Fibroblast of pulmonary artery (primary cell): ENCODE measurements at regions not wholly inside any gene's neighbourhood (a gene's known extent, or its start where the extent isn't known, plus 50 kb on each side); places are given as distances from the start of the nearest gene placed in this dataset.

Experiments used
- DNase-seq: peaks from one replicate; pipeline ENCODE4 v3.0.0-alpha.2; 2010; ENCODE audit warnings: low read depth
- H3K4me3 ChIP-seq: replicated peaks from 2 replicates; pipeline ENCODE4 v1.5.1; 2011; ENCODE audit warnings: low read depth, mild to moderate bottlenecking, control low read depth, low read length, moderate library complexity
- TF ChIP-seq, protein P1 (sequence below): IDR thresholded peaks from 2 replicates; pipeline ENCODE4 v1.5.1; 2011; ENCODE audit warnings: mild to moderate bottlenecking, control low read depth, low read length, inconsistent platforms; ENCODE audit errors: missing control alignments

DNA sequence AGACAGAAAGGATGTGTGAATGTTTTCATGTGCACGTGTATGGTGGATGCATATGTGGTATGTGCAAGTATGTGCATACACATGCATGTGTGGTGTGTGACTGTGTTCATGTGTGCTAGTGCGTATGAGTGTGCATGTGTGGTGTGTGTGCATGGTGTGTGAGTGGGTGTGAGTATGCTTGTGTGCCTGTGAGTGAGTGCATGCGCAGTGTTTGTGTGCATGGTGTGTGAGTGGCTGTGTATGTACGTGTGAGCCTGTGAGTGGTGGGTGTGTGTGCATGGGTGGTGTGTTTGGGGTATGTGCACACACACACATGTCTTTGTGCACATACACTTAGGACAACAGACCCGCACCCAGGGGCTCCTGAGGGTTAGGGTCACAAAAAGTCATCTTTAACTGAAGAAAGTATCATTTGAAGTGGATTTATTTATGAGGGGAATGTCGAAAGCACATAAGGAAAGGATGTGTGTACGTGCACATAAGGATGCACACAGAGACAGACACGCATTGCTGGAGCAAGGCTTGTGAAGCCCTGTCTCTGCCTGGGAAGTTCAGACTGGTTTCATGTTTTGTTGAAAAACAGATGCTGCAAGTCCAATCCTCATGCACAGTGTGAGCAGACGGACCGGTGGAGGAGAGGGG is 237.0 kb downstream of the SYK start:
- DNase-seq: no peak

GRCh38 chr9:91039125-91039834 is 237.7 kb downstream of the SYK start:
- TF ChIP-seq, protein P1, sequence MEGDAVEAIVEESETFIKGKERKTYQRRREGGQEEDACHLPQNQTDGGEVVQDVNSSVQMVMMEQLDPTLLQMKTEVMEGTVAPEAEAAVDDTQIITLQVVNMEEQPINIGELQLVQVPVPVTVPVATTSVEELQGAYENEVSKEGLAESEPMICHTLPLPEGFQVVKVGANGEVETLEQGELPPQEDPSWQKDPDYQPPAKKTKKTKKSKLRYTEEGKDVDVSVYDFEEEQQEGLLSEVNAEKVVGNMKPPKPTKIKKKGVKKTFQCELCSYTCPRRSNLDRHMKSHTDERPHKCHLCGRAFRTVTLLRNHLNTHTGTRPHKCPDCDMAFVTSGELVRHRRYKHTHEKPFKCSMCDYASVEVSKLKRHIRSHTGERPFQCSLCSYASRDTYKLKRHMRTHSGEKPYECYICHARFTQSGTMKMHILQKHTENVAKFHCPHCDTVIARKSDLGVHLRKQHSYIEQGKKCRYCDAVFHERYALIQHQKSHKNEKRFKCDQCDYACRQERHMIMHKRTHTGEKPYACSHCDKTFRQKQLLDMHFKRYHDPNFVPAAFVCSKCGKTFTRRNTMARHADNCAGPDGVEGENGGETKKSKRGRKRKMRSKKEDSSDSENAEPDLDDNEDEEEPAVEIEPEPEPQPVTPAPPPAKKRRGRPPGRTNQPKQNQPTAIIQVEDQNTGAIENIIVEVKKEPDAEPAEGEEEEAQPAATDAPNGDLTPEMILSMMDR: no peak
- H3K4me3 ChIP-seq: no peak overlapping the region
- no peak for DNase-seq

More for the DNA sequence above, 237.0 kb downstream of the SYK start:
- TF ChIP-seq, protein P1: no peak
- no peak overlapping the region for H3K4me3 ChIP-seq

DNA sequence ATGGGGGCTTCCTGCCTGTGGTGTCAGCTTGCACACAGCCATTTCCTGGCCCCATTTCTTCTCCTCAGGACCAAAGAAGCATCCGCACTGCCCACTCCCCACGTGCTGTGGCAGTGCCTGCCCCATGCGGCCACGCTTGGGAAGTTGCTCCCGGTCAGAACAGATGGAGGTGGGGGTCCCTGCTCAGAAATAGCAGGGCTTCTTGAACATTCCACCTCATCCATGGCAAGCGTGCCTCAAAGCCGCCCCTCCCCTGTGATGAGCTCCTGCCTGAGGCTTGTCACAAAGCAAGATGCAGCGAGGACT is 238.2 kb downstream of the SYK start:
- TF ChIP-seq, protein P1: no peak
- no peak for DNase-seq
- H3K4me3 ChIP-seq: no peak overlapping the region

- no peak for DNase-seq
- TF ChIP-seq, protein P1: no peak
Observed at GRCh38 chr9:91040371-91041215, 239.0 kb downstream of the SYK start.

DNA sequence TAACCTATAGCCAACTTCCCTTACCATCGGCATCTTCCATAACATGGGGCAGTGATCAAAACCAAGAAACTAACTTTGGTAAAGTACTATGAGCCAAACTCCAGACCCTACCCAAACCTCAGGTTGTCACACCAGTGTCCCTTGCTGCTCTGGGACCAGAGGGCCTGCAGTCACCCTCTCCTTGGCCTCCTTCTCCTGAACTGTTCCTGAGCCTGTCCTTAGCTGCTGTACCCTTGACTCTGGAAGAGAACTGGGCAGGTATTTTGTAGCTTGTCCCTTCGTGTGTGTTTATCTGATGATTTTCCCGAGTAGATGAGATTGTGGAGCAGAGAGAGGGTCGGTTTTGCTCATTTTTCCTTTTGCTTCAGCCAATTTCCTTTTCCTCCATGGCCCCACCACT is 240.4 kb downstream of the SYK start:
- H3K4me3 ChIP-seq: no peak overlapping the region
- DNase-seq: no peak
- TF ChIP-seq, protein P1: no peak

More at GRCh38 chr9:91040371-91041215, 239.0 kb downstream of the SYK start:
- no peak overlapping the region for H3K4me3 ChIP-seq

- H3K4me3 ChIP-seq: no peak overlapping the region
- no peak for DNase-seq
- TF ChIP-seq, protein P1: no peak
Observed at GRCh38 chr9:91042541-91042940, 240.9 kb downstream of the SYK start.
